IMR-90 (cell line): ENCODE measurements at regions not wholly inside any gene's neighbourhood (a gene's known extent, or its start where the extent isn't known, plus 50 kb on each side); places are given as distances from the start of the nearest gene placed in this dataset.

Source experiments
- ATAC-seq: fragments of 200-7000 bp; cut with Tn5 transposase; 2 replicates; pipeline ENCODE4 v1.9.1; 2020; ENCODE audit warnings: low read depth, mild to moderate bottlenecking, moderate library complexity
- BruUV-seq: library from RNA; stranded (reverse); fragments of 400-500 nt; replicated peaks from 2 replicates; lab custom pipeline; 2021; lab: Mats Ljungman, UMichigan
- CTCF ChIA-PET: fragments of 300-600 bp; formaldehyde crosslinking; extraction: SDS; loops from one replicate; lab custom pipeline; 2021; ENCODE audit warnings: antibody characterized with exemption; lab: Yijun Ruan, JAX
- POLR2A ChIA-PET: fragments of 300-600 bp; sonication (Branson Sonifier 250); formaldehyde crosslinking; loops from one replicate; lab custom pipeline; 2022; ENCODE audit warnings: antibody characterized with exemption; ENCODE audit not compliant: unreplicated experiment; lab: Charles Lee
- DNase-seq: peaks from one replicate; pipeline ENCODE4 v3.0.0; 2013
- H2AFZ ChIP-seq: replicated peaks from 2 replicates; pipeline ENCODE3; 2013; ENCODE audit warnings: low read length, mild to moderate bottlenecking; ENCODE audit not compliant: poor library complexity
- H2AK5ac ChIP-seq: 2 replicates; pipeline ENCODE4 v1.6.1; 2013; ENCODE audit warnings: low read depth, low read length, inconsistent platforms
- H2AK9ac ChIP-seq: replicated peaks from 2 replicates; pipeline ENCODE3; 2013; ENCODE audit warnings: mild to moderate bottlenecking, low read depth, low read length, moderate library complexity; ENCODE audit not compliant: poor library complexity
- H2BK120ac ChIP-seq: 2 replicates; pipeline ENCODE4 v1.6.1; 2013; ENCODE audit warnings: low read depth, low read length, inconsistent platforms
- H2BK15ac ChIP-seq: 3 replicates; pipeline ENCODE4 v1.6.1; 2013; ENCODE audit warnings: low read depth, low read length, inconsistent platforms
- H2BK20ac ChIP-seq: 2 replicates; pipeline ENCODE4 v1.6.1; 2013; ENCODE audit warnings: low read depth, mild to moderate bottlenecking, inconsistent platforms, low read length, moderate library complexity
- H2BK5ac ChIP-seq: 2 replicates; pipeline ENCODE4 v1.6.1; 2013; ENCODE audit warnings: mild to moderate bottlenecking, low read depth, low read length, inconsistent platforms; ENCODE audit not compliant: poor library complexity, severe bottlenecking
- H3K14ac ChIP-seq: replicated peaks from 2 replicates; pipeline ENCODE4 v1.6.1; 2013; ENCODE audit warnings: low read depth, low read length, inconsistent platforms
- H3K18ac ChIP-seq: 2 replicates; pipeline ENCODE4 v1.6.1; 2013; ENCODE audit warnings: low read depth, low read length, control low read depth
- H3K23ac ChIP-seq: 2 replicates; pipeline ENCODE4 v1.6.1; 2013; ENCODE audit warnings: low read depth, low read length, inconsistent platforms
- H3K27ac ChIP-seq: 2 replicates; pipeline ENCODE4 v1.5.1; 2013; ENCODE audit warnings: mild to moderate bottlenecking, control low read depth, low read length; ENCODE audit not compliant: insufficient read depth
- H3K27me3 ChIP-seq: 2 replicates; pipeline ENCODE4 v1.6.1; 2013; ENCODE audit warnings: low read length; ENCODE audit not compliant: control insufficient read depth, insufficient read depth
- H3K36me3 ChIP-seq: 2 replicates; pipeline ENCODE4 v1.6.1; 2013; ENCODE audit warnings: low read length, mixed read lengths; ENCODE audit not compliant: control insufficient read depth, insufficient read depth
- H3K4ac ChIP-seq: 2 replicates; pipeline ENCODE4 v1.6.1; 2013; ENCODE audit warnings: low read depth, low read length, inconsistent platforms
- H3K4me1 ChIP-seq: 2 replicates; pipeline ENCODE4 v1.6.1; 2013; ENCODE audit warnings: low read length, mixed read lengths; ENCODE audit not compliant: control insufficient read depth, insufficient read depth
- H3K4me2 ChIP-seq: 2 replicates; pipeline ENCODE4 v1.6.1; 2013; ENCODE audit warnings: low read depth, mild to moderate bottlenecking, control low read depth, low read length, moderate library complexity
- H3K4me3 ChIP-seq: 2 replicates; pipeline ENCODE4 v1.5.1; 2013; ENCODE audit warnings: low read depth, mild to moderate bottlenecking, control low read depth, low read length, moderate library complexity; ENCODE audit not compliant: insufficient read depth
- H3K56ac ChIP-seq: 2 replicates; pipeline ENCODE4 v1.6.1; 2013; ENCODE audit warnings: low read length, inconsistent platforms; ENCODE audit not compliant: insufficient read depth; ENCODE audit errors: extremely low read depth
- H3K79me1 ChIP-seq, 2 experiments: 2 replicates each; pipeline ENCODE4 v1.6.1; 2013; ENCODE audit warnings: low read length in 2 of 2, inconsistent platforms in 1 of 2, low read depth in 1 of 2
- H3K9ac ChIP-seq: 2 replicates; pipeline ENCODE4 v1.6.1; 2013; ENCODE audit warnings: low read depth, low read length, control low read depth
- H3K9me1 ChIP-seq: 2 replicates; pipeline ENCODE4 v1.6.1; 2013; ENCODE audit warnings: low read length, inconsistent platforms; ENCODE audit not compliant: insufficient read depth
- H3K9me3 ChIP-seq: 2 replicates; pipeline ENCODE4 v1.6.1; 2013; ENCODE audit warnings: low read length; ENCODE audit not compliant: control insufficient read depth, insufficient read depth
- H4K20me1 ChIP-seq: 2 replicates; pipeline ENCODE4 v1.6.1; 2013; ENCODE audit warnings: low read length, inconsistent platforms; ENCODE audit not compliant: insufficient read depth
- H4K5ac ChIP-seq: 2 replicates; pipeline ENCODE4 v1.6.1; 2013; ENCODE audit warnings: mild to moderate bottlenecking, low read depth, low read length, control low read depth
- H4K8ac ChIP-seq, 2 experiments: 2 replicates each; pipeline ENCODE4 v1.6.1; 2013; ENCODE audit warnings: low read depth in 2 of 2, low read length in 2 of 2, control low read depth in 1 of 2, inconsistent platforms in 1 of 2
- H4K91ac ChIP-seq: 2 replicates; pipeline ENCODE4 v1.6.1; 2013; ENCODE audit warnings: low read depth, low read length, inconsistent platforms; ENCODE audit not compliant: insufficient read depth
- BHLHE40 ChIP-seq: fragments of 150-350 bp; IDR thresholded peaks from 2 replicates; pipeline ENCODE4 v1.6.1; 2016; ENCODE audit warnings: mild to moderate bottlenecking, low read depth, low read length
- CEBPB ChIP-seq: IDR thresholded peaks from 2 replicates; pipeline ENCODE4 v1.6.1; 2012; ENCODE audit warnings: low read depth, low read length, improper control_type of control experiment
- CHD1 ChIP-seq: IDR thresholded peaks from 2 replicates; pipeline ENCODE4 v1.6.1; 2012; ENCODE audit warnings: low read depth, low read length, improper control_type of control experiment
- FOS ChIP-seq: fragments of 150-350 bp; IDR thresholded peaks from 2 replicates; pipeline ENCODE4 v1.6.1; 2016; ENCODE audit warnings: low read depth, low read length
- MAFK ChIP-seq: IDR thresholded peaks from 2 replicates; pipeline ENCODE4 v1.6.1; 2012; ENCODE audit warnings: low read depth, low read length, improper control_type of control experiment
- MAZ ChIP-seq: IDR thresholded peaks from 2 replicates; pipeline ENCODE4 v1.6.1; 2012; ENCODE audit warnings: low read depth, mild to moderate bottlenecking, low read length, improper control_type of control experiment, moderate library complexity, borderline replicate concordance
- MXI1 ChIP-seq: IDR thresholded peaks from 2 replicates; pipeline ENCODE4 v1.6.1; 2012; ENCODE audit warnings: low read depth, mild to moderate bottlenecking, low read length, moderate library complexity, borderline replicate concordance
- NFE2L2 ChIP-seq: fragments of 150-350 bp; IDR thresholded peaks from 2 replicates; pipeline ENCODE4 v1.6.1; 2016; ENCODE audit warnings: low read depth, mild to moderate bottlenecking, low read length
- POLR2A ChIP-seq: IDR thresholded peaks from 2 replicates; pipeline ENCODE4 v1.6.1; 2012; ENCODE audit warnings: mild to moderate bottlenecking, low read depth, low read length
- RAD21 ChIP-seq: IDR thresholded peaks from 2 replicates; pipeline ENCODE4 v1.6.1; 2012; ENCODE audit warnings: low read length, improper control_type of control experiment
- RCOR1 ChIP-seq: IDR thresholded peaks from 2 replicates; pipeline ENCODE4 v1.6.1; 2012; ENCODE audit warnings: mild to moderate bottlenecking, low read length, improper control_type of control experiment; ENCODE audit not compliant: insufficient replicate concordance
- RFX5 ChIP-seq: IDR thresholded peaks from 2 replicates; pipeline ENCODE4 v1.8.0; 2012; ENCODE audit warnings: low read depth, mild to moderate bottlenecking, low read length, moderate library complexity
- SMC3 ChIP-seq: fragments of 150-350 bp; IDR thresholded peaks from 2 replicates; pipeline ENCODE4 v1.6.1; 2016; ENCODE audit warnings: low read depth, mild to moderate bottlenecking, antibody characterized with exemption, low read length, moderate library complexity
- WGBS, 2 experiments: methylation state at CpG; one replicate each; pipeline versions ENCODE4 v1.1.5 to v1.1.7; 2013; ENCODE audit warnings: missing lambda C conversion rate in 2 of 2; ENCODE audit not compliant: insufficient read length in 1 of 2; ENCODE audit errors: extremely low coverage in 2 of 2; 5-methylcytosine and 5-hydroxymethylcytosine counted together
- dilution Hi-C: fragments of 300-500 bp; cut with HindIII; formaldehyde crosslinking; loops from one replicate; pipeline ENCODE4 v1.14.3; 2018; ENCODE audit warnings: low sequenced_read_pairs; ENCODE audit not compliant: unreplicated experiment
- in situ Hi-C: fragments of 300-500 bp; cut with MboI; formaldehyde crosslinking; loops from 3 replicates; pipeline ENCODE4 v1.14.3; 2019; ENCODE audit warnings: low sequenced_read_pairs, inconsistent platforms, mixed read lengths
- intact Hi-C: fragments of 100-400 bp; cut with micrococcal nuclease; formaldehyde crosslinking; loops from 2 replicates; pipeline ENCODE4 v1.10.0; 2022
- TF ChIP-seq, protein P1 (sequence below): fragments of 150-350 bp; IDR thresholded peaks from 2 replicates; pipeline ENCODE4 v1.6.1; 2017; ENCODE audit warnings: mild to moderate bottlenecking, antibody characterized with exemption, low read length, low read depth
- TF ChIP-seq, protein P2 (sequence below): fragments of 150-350 bp; IDR thresholded peaks from 2 replicates; pipeline ENCODE4 v1.6.1; 2016; ENCODE audit warnings: low read depth, mild to moderate bottlenecking, low read length, moderate library complexity, borderline replicate concordance
- TF ChIP-seq, protein P3 (sequence below): conservative IDR thresholded peaks from 2 replicates; pipeline ENCODE4 v1.5.1; 2012; ENCODE audit warnings: mild to moderate bottlenecking, low read depth, low read length, improper control_type of control experiment

DNA sequence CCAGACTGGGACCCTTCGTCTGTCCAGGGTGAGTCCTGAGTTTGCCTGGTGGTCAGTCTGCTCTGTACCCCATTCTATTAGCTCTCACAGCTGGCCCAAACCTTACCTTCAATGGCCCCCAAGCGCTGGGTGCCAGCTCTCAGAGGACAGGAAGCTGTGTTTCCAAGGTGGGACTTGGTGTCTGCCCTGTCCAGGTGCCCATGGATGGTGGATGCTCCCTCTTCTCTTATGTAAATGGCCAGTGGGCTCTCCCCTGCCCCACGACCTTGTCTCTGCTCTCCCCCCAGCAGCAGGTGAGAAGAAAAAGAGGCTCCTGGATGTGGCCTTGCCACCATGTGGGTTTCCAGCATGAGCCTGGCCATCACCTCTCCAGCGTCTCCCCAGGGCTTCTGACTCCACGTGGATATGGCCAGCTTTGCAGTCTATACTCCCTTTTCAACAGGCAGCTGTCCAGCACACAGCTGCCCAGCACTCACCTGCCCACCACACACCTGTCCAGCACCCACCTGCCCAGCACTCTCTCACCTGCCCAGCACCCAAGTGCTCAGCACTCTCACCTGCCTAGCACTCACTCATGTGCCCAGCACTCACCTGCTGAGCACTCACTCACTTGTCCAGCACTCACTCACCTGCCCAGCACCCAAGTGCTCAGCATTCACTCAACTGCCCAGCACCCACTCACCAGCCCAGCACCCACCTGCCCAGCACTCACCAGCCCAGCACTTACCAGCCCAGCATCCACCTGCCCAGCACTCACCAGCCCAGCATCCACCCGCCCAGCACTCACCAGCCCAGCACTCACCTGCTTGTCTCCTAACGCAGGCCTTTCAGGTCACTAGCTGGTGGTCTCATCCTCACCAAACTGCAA lies 136.2 kb upstream of the IRX2 start:
- no TSS peak for BruUV-seq
- Histone ChIP-seq H3K9me3 (peaks cover 42% of the 10 kb centered on the region), H3K4me1 (no peaks in the 10 kb centered on the region), H2AFZ (no peak overlapping the region), H3K4me2 (no peak overlapping the region), H3K4ac (no peak overlapping the region), H2BK20ac (no peak overlapping the region), H3K9me1 (no peaks in the 10 kb centered on the region), H3K56ac (no peak overlapping the region), H2BK120ac (no peak overlapping the region), H4K5ac (no peak overlapping the region), H3K4me3 (no peak overlapping the region), H3K27ac (no peak overlapping the region), H3K18ac (no peak overlapping the region), H3K14ac (no peak overlapping the region), H2BK15ac (no peak overlapping the region), H2BK5ac (no peak overlapping the region), H4K8ac (no peak overlapping the region), H3K23ac (no peak overlapping the region), H2AK5ac (no peak overlapping the region), H3K36me3 (no peaks in the 10 kb centered on the region), H3K9ac (no peak overlapping the region), H4K20me1 (no peaks in the 10 kb centered on the region), H3K79me1 (no peaks in the 10 kb centered on the region), H2AK9ac (peak overlapping the region; percentile 5), H3K27me3 (no peaks in the 10 kb centered on the region), H4K91ac (no peak overlapping the region)
- ATAC-seq (no peak), DNase-seq (no peak)
- TF ChIP-seq CEBPB (no peak), CHD1 (no peak), BHLHE40 (no peak), POLR2A (no peak), MXI1 (no peak), MAZ (no peak), FOS (no peak), RFX5 (no peak), NFE2L2 (no peak), RAD21 (no peak), MAFK (no peak), RCOR1 (no peak), SMC3 (no peak)
- TF ChIP-seq, protein P1, sequence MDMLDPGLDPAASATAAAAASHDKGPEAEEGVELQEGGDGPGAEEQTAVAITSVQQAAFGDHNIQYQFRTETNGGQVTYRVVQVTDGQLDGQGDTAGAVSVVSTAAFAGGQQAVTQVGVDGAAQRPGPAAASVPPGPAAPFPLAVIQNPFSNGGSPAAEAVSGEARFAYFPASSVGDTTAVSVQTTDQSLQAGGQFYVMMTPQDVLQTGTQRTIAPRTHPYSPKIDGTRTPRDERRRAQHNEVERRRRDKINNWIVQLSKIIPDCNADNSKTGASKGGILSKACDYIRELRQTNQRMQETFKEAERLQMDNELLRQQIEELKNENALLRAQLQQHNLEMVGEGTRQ = no peak
- TF ChIP-seq, protein P2, sequence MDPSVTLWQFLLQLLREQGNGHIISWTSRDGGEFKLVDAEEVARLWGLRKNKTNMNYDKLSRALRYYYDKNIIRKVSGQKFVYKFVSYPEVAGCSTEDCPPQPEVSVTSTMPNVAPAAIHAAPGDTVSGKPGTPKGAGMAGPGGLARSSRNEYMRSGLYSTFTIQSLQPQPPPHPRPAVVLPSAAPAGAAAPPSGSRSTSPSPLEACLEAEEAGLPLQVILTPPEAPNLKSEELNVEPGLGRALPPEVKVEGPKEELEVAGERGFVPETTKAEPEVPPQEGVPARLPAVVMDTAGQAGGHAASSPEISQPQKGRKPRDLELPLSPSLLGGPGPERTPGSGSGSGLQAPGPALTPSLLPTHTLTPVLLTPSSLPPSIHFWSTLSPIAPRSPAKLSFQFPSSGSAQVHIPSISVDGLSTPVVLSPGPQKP = no peak
- TF ChIP-seq, protein P3, sequence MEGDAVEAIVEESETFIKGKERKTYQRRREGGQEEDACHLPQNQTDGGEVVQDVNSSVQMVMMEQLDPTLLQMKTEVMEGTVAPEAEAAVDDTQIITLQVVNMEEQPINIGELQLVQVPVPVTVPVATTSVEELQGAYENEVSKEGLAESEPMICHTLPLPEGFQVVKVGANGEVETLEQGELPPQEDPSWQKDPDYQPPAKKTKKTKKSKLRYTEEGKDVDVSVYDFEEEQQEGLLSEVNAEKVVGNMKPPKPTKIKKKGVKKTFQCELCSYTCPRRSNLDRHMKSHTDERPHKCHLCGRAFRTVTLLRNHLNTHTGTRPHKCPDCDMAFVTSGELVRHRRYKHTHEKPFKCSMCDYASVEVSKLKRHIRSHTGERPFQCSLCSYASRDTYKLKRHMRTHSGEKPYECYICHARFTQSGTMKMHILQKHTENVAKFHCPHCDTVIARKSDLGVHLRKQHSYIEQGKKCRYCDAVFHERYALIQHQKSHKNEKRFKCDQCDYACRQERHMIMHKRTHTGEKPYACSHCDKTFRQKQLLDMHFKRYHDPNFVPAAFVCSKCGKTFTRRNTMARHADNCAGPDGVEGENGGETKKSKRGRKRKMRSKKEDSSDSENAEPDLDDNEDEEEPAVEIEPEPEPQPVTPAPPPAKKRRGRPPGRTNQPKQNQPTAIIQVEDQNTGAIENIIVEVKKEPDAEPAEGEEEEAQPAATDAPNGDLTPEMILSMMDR = no peak
- WGBS, 2 experiments = no CpG with 5 or more reads among the region's 7 CpGs
- ChIA-PET CTCF (no interaction called here), POLR2A (no interaction called here)
- intact Hi-C loops = no loop called here
- in situ Hi-C loops = no loop called here
- dilution Hi-C loops = no loop called here
